Left cardiac atrium (tissue), 4 donors: ENCODE measurements at regions not wholly inside any gene's neighbourhood (a gene's known extent, or its start where the extent isn't known, plus 50 kb on each side); places are given as distances from the start of the nearest gene placed in this dataset.
"Not testable (repeated sequence)": the region's sequence is repeated elsewhere in the genome, so short reads cannot be mapped to it uniquely, and the experiment has no call there.

ENCODE experiments used
- ATAC-seq, 2 donors: fragments of 200-7000 bp; cut with Tn5 transposase; one replicate each; pipeline ENCODE4 v1.9.1; 2020; ENCODE audit warnings: mild to moderate bottlenecking in 2 of 2, moderate library complexity in 2 of 2
- DNase-seq: peaks from one replicate; pipeline ENCODE4 v3.0.0-alpha.2; 2020
- intact Hi-C, 2 donors: fragments of 100-400 bp; cut with DNase I; formaldehyde crosslinking; loops; one replicate each; pipeline versions ENCODE4 v1.14.1 to v1.15.1; 2022 to 2023
- donor health status: DM: no; HTN: yes; CAD: no.
- donor health status: DM: no; HTN: yes; CAD: no; lungs with severe emphysema.
- donor health status: DM: yes; HTN: yes; CAD: no.
- donor health status: Dilated cardiomyopathy.

GRCh38 chr1:21385022-21385421, 54.9 kb upstream of the NBPF3 start:
- no peak for DNase-seq
- ATAC-seq = no peak
- intact Hi-C loops = no loop called here

- no peak for ATAC-seq
- DNase-seq = no peak
- intact Hi-C loops = no loop called here
These were observed 55.3 kb upstream of the NBPF3 start for GRCh38 chr1:21384620-21385019.

GRCh38 chr1:21383785-21384401, 56.0 kb upstream of the NBPF3 start:
- intact Hi-C loops = no loop called here
- no peak for DNase-seq
- ATAC-seq = no peak

- peak; percentile 27 for ATAC-seq
- no peak for DNase-seq
- intact Hi-C loops = no loop called here
These were observed 58.6 kb upstream of the NBPF3 start for GRCh38 chr1:21381354-21381753.

- ATAC-seq, intact Hi-C loops, DNase-seq: not testable (repeated sequence)
These were observed 59.8 kb upstream of the NBPF3 start for GRCh38 chr1:21380147-21380546.

- no peak for DNase-seq
- intact Hi-C loops = loop anchor here (10.0 kb wide), 2 partner anchors 125 to 195 kb away; partner anchors contain the start of gene ALPL (in 1 of the 2)
- no peak for ATAC-seq
These were observed 60.4 kb upstream of the NBPF3 start for GRCh38 chr1:21379571-21379970.

GRCh38 chr1:21378705-21379494, 61.0 kb upstream of the NBPF3 start:
- ATAC-seq (no peak), DNase-seq (no peak)
- intact Hi-C loops = loop anchor here (10.0 kb wide), 2 partner anchors 126 to 196 kb away; partner anchors contain the start of gene ALPL (in 1 of the 2)

- ATAC-seq = no peak
- no peak for DNase-seq
- intact Hi-C loops = loop anchor here (5.0 to 10.0 kb wide), 5 partner anchors 132 to 285 kb away; partner anchors contain the start of gene ALPL (in 1 of the 2)
These were observed 67.6 kb upstream of the NBPF3 start for GRCh38 chr1:21372383-21372782.

GRCh38 chr1:21369905-21370304, 70.0 kb upstream of the NBPF3 start:
- ATAC-seq (no peak), DNase-seq (no peak)
- intact Hi-C loops = loop anchor here (2.0 to 10.0 kb wide), 6 partner anchors 135 to 287 kb away; partner anchors contain the start of gene ALPL (in 1 of the 2)

GRCh38 chr1:21368515-21369289, 71.2 kb upstream of the NBPF3 start:
- DNase-seq (peak; percentile 83), ATAC-seq (peak; percentile 94 to 96)
- intact Hi-C loops = loop anchor here (1.0 to 2.0 kb wide), 3 partner anchors 113 to 136 kb away; no protein-coding TSS in a partner anchor

- intact Hi-C loops = loop anchor here (1.0 to 2.0 kb wide), 3 partner anchors 113 to 136 kb away; no protein-coding TSS in a partner anchor
- ATAC-seq, DNase-seq: not testable (repeated sequence)
These were observed 71.9 kb upstream of the NBPF3 start for GRCh38 chr1:21367973-21368514.

- ATAC-seq (no peak), DNase-seq (no peak)
- intact Hi-C loops = no loop called here
These were observed 73.6 kb upstream of the NBPF3 start for GRCh38 chr1:21366288-21366687.

GRCh38 chr1:21365036-21365435, 74.8 kb upstream of the ECE1 start:
- DNase-seq (no peak), ATAC-seq (no peak)
- intact Hi-C loops = no loop called here

GRCh38 chr1:21362096-21362495, 71.8 kb upstream of the ECE1 start:
- intact Hi-C loops = no loop called here
- DNase-seq (no peak), ATAC-seq (no peak)

GRCh38 chr1:21361506-21361905, 71.2 kb upstream of the ECE1 start:
- DNase-seq (no peak), ATAC-seq (no peak)
- intact Hi-C loops = no loop called here

GRCh38 chr1:21357161-21357560, 66.9 kb upstream of the ECE1 start:
- intact Hi-C loops = no loop called here
- ATAC-seq (no peak), DNase-seq (no peak)

- ATAC-seq (no peak), DNase-seq (no peak)
- intact Hi-C loops = no loop called here
These were observed 65.7 kb upstream of the ECE1 start for GRCh38 chr1:21355956-21356355.

- DNase-seq (no peak), ATAC-seq (no peak)
- intact Hi-C loops = loop anchor here in 1 of 2 donors (5.0 kb wide), 1 partner anchor 115 kb away; no protein-coding TSS in a partner anchor
These were observed 62.3 kb upstream of the ECE1 start for GRCh38 chr1:21352586-21352985.

GRCh38 chr1:21351901-21352300, 61.6 kb upstream of the ECE1 start:
- ATAC-seq = no peak
- intact Hi-C loops = loop anchor here in 1 of 2 donors (5.0 kb wide), 1 partner anchor 115 kb away; no protein-coding TSS in a partner anchor

More at GRCh38 chr1:21351901-21352300, 61.6 kb upstream of the ECE1 start:
- DNase-seq = no peak
